ENCODE measurements at regions not wholly inside any gene's neighbourhood (a gene's known extent, or its start where the extent isn't known, plus 50 kb on each side); places are given as distances from the start of the nearest gene placed in this dataset.

GRCh38 chr2:163987175-163987940 lies 251.6 kb upstream of the FIGN start:
- H4K20me1 ChIP-seq (replicated peaks; ENCODE audit: control insufficient read depth, extremely low read depth, insufficient read depth, low read length) = no peaks in the 10 kb centered on the region
- no peak overlapping the region for H3K4me3 ChIP-seq (replicated peaks in 1 of 3; ENCODE audit: insufficient read depth in 1 of 3, low read depth in 1 of 3, low read length in 3 of 3)
- ChIA-PET CTCF (interaction anchor here (1.7 kb wide), 1 partner anchor 9 kb away, joined by 3 read pairs; no protein-coding TSS in a partner anchor), POLR2A (no interaction called here)
- DNase-seq (ENCODE audit: low read depth, low spot score) (no peak), FAIRE-seq (no peak)
- no peaks in the 10 kb centered on the region for H3K79me2 ChIP-seq (ENCODE audit: control insufficient read depth, insufficient read depth, low read length)
- H3K36me3 ChIP-seq (ENCODE audit: control insufficient read depth in 2 of 2, extremely low read depth in 1 of 2, insufficient read depth in 2 of 2, low read length in 2 of 2) = no peaks in the 10 kb centered on the region
- H3K9me1 ChIP-seq (replicated peaks; ENCODE audit: control insufficient read depth, extremely low read depth, insufficient read depth, low read length) = no peaks in the 10 kb centered on the region
- H3K4me2 ChIP-seq (ENCODE audit: insufficient read depth, low read length) = no peak overlapping the region
- no peaks in the 10 kb centered on the region for H3K27me3 ChIP-seq (ENCODE audit: control insufficient read depth in 2 of 2, insufficient read depth in 2 of 2, low read length in 2 of 2)
- no peak for TF ChIP-seq POLR2AphosphoS5 (IDR thresholded peaks at IDR 0.05; ENCODE audit: insufficient read depth, low read depth, low read length)
- no peak for TF ChIP-seq EZH2 (IDR thresholded peaks at IDR 0.05; ENCODE audit: borderline replicate concordance, low read depth, low read length, severe bottlenecking)
- TF ChIP-seq MAX (IDR thresholded peaks at IDR 0.05; ENCODE audit: insufficient read depth, insufficient read length) = no peak
- no peak for TF ChIP-seq FOS (IDR thresholded peaks at IDR 0.05; ENCODE audit: borderline replicate concordance, insufficient read depth, low read length)
- no peak for TF ChIP-seq JUN (IDR thresholded peaks at IDR 0.05; ENCODE audit: borderline replicate concordance, insufficient read depth, insufficient read length, low read depth)
- TF ChIP-seq CTCF (IDR thresholded peaks at IDR 0.05; ENCODE audit: extremely low read depth in 1 of 2, insufficient read depth in 1 of 2, low read depth in 1 of 2, low read length in 2 of 2) = no peak
- no peak for TF ChIP-seq POLR2A (IDR thresholded peaks at IDR 0.05; ENCODE audit: low read depth, low read length)
- TF ChIP-seq MYC (IDR thresholded peaks at IDR 0.05; ENCODE audit: low read depth, low read length) = no peak
- TF ChIP-seq GATA2 (IDR thresholded peaks at IDR 0.05; ENCODE audit: insufficient read depth, insufficient read length, low read depth, low read length) = no peak
- BruUV-seq (replicated peaks) = no TSS peak
- no peaks in the 10 kb centered on the region for H3K9me3 ChIP-seq (replicated peaks; ENCODE audit: control insufficient read depth, insufficient read depth, low read length)
- H3K9ac ChIP-seq (replicated peaks; ENCODE audit: extremely low read depth, insufficient read depth, low read length) = no peak overlapping the region
- H3K27ac ChIP-seq (ENCODE audit: insufficient read depth, low read depth, low read length) = no peak overlapping the region
- dilution Hi-C loops (cut with MboI; ENCODE audit: extremely low pct_ligation_motif_present, low sequenced_read_pairs) (no loop called here), intact Hi-C loops (cut with micrococcal nuclease) (no loop called here)
- H2AFZ ChIP-seq (ENCODE audit: low read depth, low read length) = no peak overlapping the region
- no peaks in the 10 kb centered on the region for H3K4me1 ChIP-seq (ENCODE audit: control insufficient read depth, extremely low read depth, insufficient read depth, low read length)

Data from endothelial cell of umbilical vein (primary cell).